HG03159 (cell line): ENCODE measurements at regions not wholly inside any gene's neighbourhood (a gene's known extent, or its start where the extent isn't known, plus 50 kb on each side); places are given as distances from the start of the nearest gene placed in this dataset.
"Not testable (repeated sequence)": the region's sequence is repeated elsewhere in the genome, so short reads cannot be mapped to it uniquely, and the experiment has no call there.

Experiments
- ATAC-seq: cut with Tn5 transposase; IDR thresholded peaks from one replicate; pipeline ENCODE4 v1.9.1; 2021; ENCODE audit warnings: mild to moderate bottlenecking, moderate library complexity; ENCODE audit not compliant: unreplicated experiment

- no peak for ATAC-seq
Observed at GRCh38 chr4:151519728-151520415, 110.9 kb downstream of the FHIP1A start.

- no peak for ATAC-seq
Observed at GRCh38 chr4:151522866-151523519, 114.0 kb downstream of the FHIP1A start.

DNA sequence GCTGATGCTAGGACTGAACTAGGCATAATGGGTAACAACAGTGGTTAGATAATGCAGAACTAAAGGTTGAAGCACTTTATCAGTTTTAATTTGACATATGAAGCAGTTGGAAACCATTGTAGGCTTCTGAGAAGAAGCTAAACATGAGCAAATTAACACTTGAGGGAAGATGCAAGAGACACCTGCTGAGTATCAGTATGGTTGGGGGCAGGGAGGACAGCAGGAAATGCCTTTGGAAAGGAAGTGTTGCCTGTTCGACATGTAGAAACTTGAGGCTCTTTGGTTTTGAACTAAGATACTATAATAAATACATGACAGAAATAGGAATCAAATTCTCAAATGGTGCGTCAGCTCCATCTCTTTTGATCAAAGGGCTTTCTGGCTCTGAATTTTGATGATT, 115.6 kb downstream of the FHIP1A start:
- no peak for ATAC-seq

GRCh38 chr4:151526489-151526888, 117.5 kb downstream of the FHIP1A start:
- ATAC-seq = not testable (repeated sequence)

GRCh38 chr4:151527699-151528098, 118.7 kb downstream of the FHIP1A start:
- no peak for ATAC-seq

DNA sequence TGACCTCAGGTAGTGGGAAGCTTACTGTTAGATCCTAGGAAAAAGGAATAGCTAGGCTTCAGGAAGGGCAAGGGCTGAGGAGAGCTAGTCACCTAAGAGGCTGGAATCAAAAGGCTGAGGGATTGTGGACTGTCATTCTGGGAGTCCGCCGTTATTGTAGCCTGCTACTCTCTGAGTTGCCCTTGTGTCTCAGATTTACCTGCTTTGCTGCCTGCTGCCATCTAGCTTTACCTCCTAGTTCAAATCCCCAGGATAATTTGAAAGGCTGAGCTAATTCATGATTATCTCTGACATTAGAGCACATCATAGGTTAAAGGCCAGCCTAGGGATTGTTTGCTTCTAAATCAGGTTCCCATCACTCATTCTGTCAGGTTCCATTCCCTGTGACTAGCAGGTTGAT, 120.2 kb downstream of the FHIP1A start:
- no peak for ATAC-seq

GRCh38 chr4:151530230-151530629, 121.3 kb downstream of the FHIP1A start:
- no peak for ATAC-seq

- ATAC-seq = no peak
Observed at GRCh38 chr4:151530783-151531182, 121.8 kb downstream of the FHIP1A start.

DNA sequence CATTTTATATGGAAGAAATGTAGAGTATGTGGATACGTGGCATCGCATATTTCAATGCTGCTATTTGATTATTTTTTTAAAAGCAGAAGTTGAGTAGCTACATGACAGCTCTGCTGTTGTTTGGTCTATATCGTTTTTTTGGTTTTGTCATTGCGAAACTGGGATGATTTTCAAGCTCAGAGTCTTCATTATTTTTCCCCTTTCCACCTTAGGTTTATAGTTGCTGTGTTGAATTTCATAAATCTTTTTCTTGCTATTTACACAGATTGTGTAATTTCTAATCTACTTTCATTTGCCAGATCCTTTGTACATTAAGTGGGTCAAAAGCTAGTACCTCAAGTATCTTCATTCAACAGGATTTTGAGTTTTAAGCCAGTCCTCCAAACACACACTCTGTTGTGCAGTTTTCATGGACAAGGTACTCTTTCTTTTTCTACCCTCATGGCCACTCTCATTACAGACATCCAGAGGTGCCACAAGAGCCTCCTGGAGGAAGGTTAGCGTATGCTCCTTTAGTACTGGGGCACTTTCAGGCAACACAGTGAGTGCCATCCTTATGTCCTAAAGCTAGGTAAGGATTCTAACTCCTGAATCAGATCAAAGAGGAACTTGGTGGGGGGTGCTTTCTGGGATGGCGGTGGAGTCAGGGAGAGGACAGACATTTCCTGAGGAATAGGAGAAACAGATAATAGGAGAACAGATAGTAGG, 123.2 kb downstream of the FHIP1A start:
- ATAC-seq = no peak

DNA sequence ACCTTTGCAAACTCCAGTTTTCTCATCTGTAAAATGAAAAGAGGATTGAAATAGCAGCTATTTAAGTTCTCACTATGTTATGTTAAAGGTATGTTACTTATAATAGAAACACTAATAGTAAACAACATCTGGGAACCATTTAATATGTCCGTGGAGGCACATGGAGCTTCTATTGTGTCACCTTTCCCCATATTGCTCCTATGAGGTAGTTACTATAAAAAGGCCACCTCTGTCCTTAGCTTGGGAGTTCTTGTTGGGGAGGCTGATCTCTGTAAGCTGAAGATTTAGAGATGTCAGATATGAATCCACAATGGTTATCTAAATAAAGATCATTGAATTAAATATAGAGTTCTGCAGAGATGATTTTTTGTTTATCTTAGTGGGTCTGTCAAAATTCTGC, 125.2 kb downstream of the FHIP1A start:
- ATAC-seq = no peak

DNA sequence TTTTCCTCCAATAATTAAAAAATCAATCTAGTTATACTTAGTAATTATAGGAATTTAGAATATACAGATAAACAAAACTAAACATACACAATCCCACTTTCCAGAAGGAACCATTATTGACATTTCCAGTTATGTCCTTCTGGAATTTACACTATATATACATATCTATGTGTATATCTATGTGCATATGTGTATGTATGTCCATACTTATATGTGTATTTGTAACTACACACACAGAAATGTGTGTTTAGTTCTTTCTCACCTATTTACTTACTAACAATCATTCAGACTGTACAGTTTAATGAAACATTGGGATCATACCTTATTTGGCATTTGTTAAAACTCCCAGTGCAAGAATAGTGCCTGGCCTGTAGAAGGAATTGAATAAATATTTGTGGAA, 126.4 kb downstream of the FHIP1A start:
- no peak for ATAC-seq

DNA sequence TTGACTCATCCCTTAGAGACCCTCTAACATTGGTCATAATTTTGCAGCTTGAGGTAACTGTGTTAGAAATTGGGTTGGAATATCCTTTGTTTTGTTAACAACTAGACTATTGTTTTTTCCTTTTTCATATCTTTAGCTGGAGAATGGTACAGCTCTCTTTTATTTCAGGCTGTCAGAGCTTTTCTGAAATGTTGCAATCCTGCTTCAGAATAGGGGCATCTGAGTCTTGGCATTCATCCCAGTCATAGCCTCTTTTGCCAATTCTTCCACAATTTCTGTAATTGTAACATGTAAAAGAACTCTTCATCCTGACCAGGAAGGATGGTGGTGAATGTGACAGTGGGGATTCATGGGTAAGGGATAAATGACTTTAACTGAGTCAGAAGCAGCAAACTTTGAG, 128.7 kb downstream of the FHIP1A start:
- ATAC-seq = no peak

DNA sequence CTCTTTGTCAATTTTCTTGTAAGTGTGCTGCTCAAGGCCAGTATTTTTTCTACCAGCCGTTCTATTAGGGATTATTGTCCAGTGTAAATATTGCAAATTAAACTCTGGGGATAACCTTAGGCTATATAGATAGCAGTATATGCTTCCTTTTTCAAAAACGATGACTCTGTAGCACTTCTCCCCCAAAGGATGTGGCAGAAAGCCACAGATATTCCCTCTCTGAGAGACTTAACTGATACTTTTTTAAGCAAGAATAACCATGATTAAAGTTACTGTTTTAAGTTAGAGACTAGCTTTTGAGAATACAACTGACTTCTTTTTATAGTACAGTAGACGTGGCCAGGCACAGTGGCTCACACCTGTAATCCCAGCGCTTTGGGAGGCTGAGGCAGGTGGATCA, 130.0 kb downstream of the FHIP1A start:
- ATAC-seq = no peak

- ATAC-seq = no peak
Observed at GRCh38 chr4:151540728-151541388, 131.9 kb downstream of the FHIP1A start.

- no peak for ATAC-seq
Observed at GRCh38 chr4:151541389-151542071, 132.6 kb downstream of the FHIP1A start.

DNA sequence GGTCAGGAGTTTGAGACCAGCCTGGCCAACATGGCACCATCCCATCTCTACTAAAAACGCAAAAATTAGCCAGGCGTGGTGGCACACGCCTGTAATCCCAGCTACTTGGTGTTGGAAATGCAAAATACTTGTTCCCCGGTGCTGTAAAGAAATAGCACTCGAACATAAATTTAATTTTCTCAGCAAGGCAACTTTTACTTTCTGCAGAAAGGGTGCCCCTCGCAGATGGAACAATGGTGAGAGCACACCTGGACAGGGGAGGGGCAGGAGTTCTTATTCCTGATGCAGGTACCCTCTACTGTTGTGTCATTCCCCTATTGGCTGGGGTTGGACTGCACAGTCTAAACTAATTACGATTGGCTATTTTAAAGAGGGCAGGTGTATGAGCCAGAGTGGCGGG, 139.7 kb downstream of the FHIP1A start:
- no peak for ATAC-seq

- ATAC-seq = not testable (repeated sequence)
Observed at GRCh38 chr4:151549378-151549777, 140.4 kb downstream of the FHIP1A start.

GRCh38 chr4:151553874-151554273, 144.9 kb downstream of the FHIP1A start:
- ATAC-seq = no peak

DNA sequence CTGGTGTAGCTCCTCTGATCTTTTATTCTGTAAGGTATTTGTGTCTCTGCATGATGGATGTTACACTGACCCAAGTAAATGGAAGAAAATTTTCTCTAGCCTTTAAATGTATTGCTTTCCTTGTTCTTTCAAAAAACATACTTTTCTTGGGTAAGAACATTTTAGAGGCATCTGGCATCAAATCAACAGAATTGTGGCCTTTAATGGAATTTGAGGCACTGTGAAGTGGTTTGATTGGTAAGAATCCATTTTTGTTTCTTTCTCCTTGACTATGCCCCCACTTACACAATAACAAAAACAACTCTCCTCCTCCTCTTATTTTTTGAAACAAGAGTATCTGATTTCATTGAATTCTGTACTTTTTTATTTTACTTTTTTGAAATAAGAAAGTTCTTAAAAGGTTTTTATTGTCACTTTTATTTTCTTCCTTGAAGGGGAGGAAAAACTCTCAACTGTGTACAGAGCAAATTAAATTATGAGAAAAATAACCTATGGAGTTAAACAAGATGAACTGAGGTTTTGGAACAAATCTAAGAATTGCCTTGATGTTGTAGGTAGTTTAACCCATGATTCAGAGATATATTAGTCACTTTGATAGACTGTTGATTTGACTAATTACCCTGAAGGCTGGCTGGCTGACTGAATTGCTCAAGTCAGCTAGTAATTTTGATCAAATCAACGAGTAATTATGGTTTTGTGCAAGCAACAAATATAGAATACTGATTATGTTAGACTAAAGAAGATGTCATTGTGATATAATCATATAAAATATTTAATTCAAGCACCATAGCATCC, 146.4 kb downstream of the FHIP1A start:
- ATAC-seq = no peak

GRCh38 chr4:151558496-151559113, 149.6 kb downstream of the FHIP1A start:
- no peak for ATAC-seq
